ENCODE measurements at regions not wholly inside any gene's neighbourhood (a gene's known extent, or its start where the extent isn't known, plus 50 kb on each side); places are given as distances from the start of the nearest gene placed in this dataset.

- TF ChIP-seq POLR2A (IDR thresholded peaks at IDR 0.05; ENCODE audit: low read depth, low read length) (no peak), EZH2 (IDR thresholded peaks at IDR 0.05; ENCODE audit: borderline replicate concordance, low read depth, low read length, severe bottlenecking) (no peak)
These were observed 1633.0 kb upstream of the PCDH20 start for GRCh38 chr13:63048653-63049052.

All from endothelial cell of umbilical vein (primary cell).